GM20000 (cell line): ENCODE measurements at regions not wholly inside any gene's neighbourhood (a gene's known extent, or its start where the extent isn't known, plus 50 kb on each side); places are given as distances from the start of the nearest gene placed in this dataset.

Source experiments
- DNase-seq: peaks from one replicate; pipeline ENCODE4 v3.0.0; 2012; ENCODE audit warnings: low spot score
- TF ChIP-seq, protein P1 (sequence below): IDR thresholded peaks from 2 replicates; pipeline ENCODE4 v1.5.1; 2012; ENCODE audit warnings: mild to moderate bottlenecking, control low read depth; ENCODE audit errors: extremely low read depth, missing control alignments

DNA sequence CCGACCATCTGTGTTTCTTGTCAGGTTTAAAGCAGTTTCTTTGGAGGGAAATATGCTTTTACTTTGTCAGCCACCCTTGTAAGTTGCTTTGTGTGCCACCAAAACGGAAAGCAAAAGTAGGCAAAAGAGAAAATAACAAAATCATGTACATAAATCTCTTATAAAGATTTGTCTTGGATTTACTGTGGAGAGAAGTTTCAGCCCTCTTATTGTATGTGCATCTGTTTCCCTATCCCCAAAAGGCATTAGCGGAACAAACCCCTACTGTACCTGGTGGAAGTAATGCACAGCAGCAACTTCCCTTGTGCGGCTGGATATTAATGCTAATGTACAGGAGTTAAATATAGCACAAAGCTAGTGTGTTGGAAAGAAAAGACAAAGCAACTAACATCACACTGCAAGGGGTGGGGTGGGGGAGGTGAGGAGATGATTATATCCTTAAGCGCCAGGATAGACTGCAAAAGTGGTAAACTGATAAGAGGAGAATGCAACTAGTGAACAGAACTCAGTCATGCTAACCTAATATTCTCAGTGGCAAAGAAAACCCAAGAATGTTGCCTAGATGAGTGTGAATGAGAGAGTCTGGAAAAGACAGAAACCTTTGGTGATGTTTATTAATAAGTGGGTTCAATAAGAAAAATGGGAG is 396.5 kb upstream of the MEF2C start:
- TF ChIP-seq, protein P1, sequence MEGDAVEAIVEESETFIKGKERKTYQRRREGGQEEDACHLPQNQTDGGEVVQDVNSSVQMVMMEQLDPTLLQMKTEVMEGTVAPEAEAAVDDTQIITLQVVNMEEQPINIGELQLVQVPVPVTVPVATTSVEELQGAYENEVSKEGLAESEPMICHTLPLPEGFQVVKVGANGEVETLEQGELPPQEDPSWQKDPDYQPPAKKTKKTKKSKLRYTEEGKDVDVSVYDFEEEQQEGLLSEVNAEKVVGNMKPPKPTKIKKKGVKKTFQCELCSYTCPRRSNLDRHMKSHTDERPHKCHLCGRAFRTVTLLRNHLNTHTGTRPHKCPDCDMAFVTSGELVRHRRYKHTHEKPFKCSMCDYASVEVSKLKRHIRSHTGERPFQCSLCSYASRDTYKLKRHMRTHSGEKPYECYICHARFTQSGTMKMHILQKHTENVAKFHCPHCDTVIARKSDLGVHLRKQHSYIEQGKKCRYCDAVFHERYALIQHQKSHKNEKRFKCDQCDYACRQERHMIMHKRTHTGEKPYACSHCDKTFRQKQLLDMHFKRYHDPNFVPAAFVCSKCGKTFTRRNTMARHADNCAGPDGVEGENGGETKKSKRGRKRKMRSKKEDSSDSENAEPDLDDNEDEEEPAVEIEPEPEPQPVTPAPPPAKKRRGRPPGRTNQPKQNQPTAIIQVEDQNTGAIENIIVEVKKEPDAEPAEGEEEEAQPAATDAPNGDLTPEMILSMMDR = no peak

DNA sequence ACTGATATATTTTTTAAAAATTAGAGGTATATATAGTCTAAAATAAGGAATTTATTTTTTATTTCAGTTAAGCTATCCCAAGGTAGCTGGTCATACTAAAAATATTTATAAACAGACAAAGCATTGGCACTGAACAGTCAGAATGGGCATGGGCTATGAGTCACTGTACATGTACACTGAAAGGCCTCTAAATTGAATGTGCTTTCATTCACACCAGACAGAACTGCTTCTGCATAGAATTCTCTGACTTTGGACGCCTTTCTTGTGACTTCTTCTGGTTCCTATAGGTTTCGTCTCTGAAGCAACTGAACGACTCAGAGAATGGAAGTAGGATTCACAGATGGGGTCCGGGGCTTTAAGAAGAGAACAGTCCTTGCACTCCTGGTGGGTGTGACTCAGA is 394.8 kb upstream of the MEF2C start:
- DNase-seq = no peak
- TF ChIP-seq, protein P1 = no peak

More for the DNA sequence above, 396.5 kb upstream of the MEF2C start:
- DNase-seq = no peak

DNA sequence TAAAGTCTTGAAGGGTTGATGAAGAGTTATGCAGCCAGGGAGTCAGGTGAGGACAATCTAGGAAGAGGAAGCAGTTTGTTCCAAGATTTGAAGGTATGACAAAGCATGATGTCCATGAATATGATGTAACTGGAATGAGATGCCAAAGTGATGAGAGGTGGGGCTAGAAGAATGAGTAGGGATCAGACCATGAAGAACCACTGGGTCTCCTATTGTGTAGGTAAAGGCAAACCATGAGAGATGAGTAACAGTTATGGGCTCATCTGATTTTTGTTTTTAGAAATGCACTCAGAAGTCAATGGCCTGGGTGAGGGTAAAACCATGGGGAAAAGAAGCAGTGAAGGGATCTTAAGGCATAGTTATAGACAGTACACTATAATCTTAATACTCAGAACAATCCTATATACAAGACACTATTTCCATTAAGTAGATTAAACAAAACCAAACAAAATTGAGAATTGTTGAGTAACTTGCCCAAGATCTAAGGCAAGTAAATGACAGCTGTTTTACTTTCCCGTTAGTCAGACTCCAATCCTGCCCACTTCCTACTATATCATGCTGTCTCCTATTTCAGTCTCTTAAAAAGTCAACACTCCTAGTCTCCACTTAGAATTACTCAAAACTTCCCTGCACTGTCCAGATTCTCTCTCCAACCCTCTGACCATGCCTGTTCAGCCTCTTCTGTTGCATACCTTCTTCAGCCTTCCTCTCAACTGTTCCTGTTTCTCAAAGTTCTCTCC is 393.8 kb upstream of the MEF2C start:
- no peak for DNase-seq
- TF ChIP-seq, protein P1 = no peak

DNA sequence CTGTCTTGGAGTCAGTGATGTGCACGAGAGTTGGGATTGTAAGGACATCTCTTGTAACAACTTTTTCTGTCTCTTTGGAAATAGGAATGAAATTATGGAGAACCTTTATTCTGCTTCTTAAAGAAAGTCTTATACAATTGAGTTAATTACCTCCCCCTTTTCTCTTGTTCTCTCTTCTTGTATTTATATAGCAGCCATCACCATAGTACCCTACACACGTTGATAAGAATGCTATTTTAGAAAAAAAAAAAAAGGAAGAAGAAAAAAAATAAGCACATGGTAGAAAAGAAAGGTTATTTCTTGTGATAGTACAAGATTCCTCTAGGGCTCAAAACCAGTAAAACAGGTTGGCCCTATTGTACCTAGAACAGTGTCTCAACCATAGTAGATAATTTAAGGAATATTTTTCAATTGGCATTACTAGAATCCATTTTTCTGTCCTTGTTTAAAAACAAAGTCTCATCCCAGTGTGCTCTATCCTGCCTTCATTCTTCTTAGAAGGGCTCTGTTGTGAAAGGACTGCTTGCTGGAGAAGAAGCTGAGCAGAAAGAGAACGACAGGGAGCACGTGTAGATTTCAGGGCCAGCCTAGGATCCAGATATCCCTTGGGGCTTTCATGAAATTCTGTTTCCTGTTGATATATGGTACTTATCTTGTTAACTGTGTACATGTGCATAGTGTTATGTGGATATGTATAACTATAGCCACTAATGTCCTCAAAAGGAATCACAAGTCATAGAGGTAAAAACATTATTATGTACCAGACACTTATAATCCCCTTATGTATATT is 392.3 kb upstream of the MEF2C start:
- TF ChIP-seq, protein P1 = no peak
- no peak for DNase-seq

DNA sequence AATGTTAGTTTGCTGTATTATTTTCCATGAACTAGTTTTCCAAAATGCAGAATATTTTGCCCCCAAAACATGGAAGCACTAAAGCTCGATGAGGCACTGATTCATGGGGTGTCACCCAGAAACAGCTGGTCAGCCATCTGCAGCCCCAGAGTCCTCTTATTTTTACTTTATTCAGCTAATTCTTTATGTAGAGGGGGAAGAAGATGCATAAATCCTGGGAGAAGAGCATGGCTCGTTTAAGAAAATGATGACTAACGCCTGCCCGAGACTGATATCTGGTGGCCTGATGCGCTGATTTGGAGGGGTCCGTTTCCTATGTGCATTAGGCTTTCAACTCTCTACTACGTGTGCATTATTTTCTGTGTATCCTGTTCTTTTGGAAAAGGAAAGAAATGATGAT is 390.3 kb upstream of the MEF2C start:
- no peak for DNase-seq
- TF ChIP-seq, protein P1 = no peak

DNA sequence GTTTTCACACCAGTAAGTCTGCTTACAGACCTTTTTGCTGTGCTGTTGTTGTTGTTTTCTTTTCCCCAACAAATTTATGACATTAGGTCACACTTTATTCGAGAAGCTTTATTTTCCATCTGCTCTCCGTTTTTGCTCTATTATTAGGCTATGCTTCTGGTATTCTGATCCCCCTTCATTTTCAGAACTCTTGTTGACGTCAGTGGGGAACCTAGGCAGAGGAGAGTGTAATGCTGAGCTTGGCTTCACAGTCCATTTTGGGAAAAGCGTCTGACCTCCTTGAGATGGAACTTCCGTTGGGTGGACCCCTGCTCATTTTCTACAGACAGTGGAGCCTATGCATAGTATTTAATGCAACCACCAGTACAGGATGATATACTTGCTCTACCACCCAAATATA is 387.9 kb upstream of the MEF2C start:
- TF ChIP-seq, protein P1 = no peak
- DNase-seq = no peak

DNA sequence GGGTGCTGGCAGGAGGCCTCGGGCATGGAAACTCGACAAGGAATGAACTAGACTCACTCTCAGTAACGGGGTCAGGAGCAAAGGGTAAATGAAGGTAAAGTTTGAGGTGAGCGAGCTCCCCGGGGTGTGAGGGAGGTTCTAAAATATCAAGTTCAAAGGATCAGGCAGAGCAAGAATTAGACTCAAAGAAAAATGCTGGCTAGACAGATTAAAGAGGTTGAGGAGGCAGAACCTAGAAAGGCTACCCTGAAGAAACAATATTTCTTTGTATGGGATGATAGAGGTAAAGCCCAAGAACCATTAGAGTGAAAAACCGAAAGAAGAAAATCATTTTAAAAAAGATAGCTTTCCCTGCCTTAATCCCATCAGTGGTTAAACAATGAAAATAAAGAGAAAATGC is 386.7 kb upstream of the MEF2C start:
- no peak for DNase-seq
- TF ChIP-seq, protein P1 = no peak
